HCT116 (cell line): ENCODE measurements at regions not wholly inside any gene's neighbourhood (a gene's known extent, or its start where the extent isn't known, plus 50 kb on each side); places are given as distances from the start of the nearest gene placed in this dataset.

Source experiments
- CBX3 ChIP-seq: IDR thresholded peaks from 2 replicates; pipeline ENCODE4 v1.6.1; 2012; ENCODE audit warnings: low read depth
- EZH2phosphoT487 ChIP-seq: fragments of 200-600 bp; IDR thresholded peaks from 2 replicates; pipeline ENCODE4 v1.6.1; 2018; ENCODE audit warnings: antibody characterized with exemption, borderline replicate concordance
- POLR2A ChIP-seq: IDR thresholded peaks from 2 replicates; pipeline ENCODE4 v1.7.0; 2011; ENCODE audit warnings: borderline replicate concordance; ENCODE audit not compliant: insufficient read depth, insufficient read length; ENCODE audit errors: extremely low read depth
- SP1 ChIP-seq: IDR thresholded peaks from 2 replicates; pipeline ENCODE4 v1.6.1; 2012; ENCODE audit warnings: low read depth
- SRF ChIP-seq: IDR thresholded peaks from 2 replicates; pipeline ENCODE4 v1.6.1; 2012; ENCODE audit warnings: low read depth
- ZFX ChIP-seq: fragments of 450-650 bp; IDR thresholded peaks from 2 replicates; pipeline ENCODE4 v1.6.1; 2017
- TF ChIP-seq, protein P1 (sequence below), 3 experiments: fragments of 200-600 bp in 1 of 3; sonication (generic) in 1 of 3; IDR thresholded peaks in 2 of 3; conservative IDR thresholded peaks in 1 of 3; 2 replicates each; pipeline ENCODE4 v1.5.1; 2012 to 2017; ENCODE audit warnings: low read depth in 2 of 3, low read length in 2 of 3, antibody characterized with exemption in 1 of 3, borderline replicate concordance in 1 of 3, control low read depth in 1 of 3, mild to moderate bottlenecking in 1 of 3, mixed read lengths in 1 of 3, mixed run types in 1 of 3, moderate library complexity in 1 of 3; ENCODE audit not compliant: insufficient read depth in 1 of 3

DNA sequence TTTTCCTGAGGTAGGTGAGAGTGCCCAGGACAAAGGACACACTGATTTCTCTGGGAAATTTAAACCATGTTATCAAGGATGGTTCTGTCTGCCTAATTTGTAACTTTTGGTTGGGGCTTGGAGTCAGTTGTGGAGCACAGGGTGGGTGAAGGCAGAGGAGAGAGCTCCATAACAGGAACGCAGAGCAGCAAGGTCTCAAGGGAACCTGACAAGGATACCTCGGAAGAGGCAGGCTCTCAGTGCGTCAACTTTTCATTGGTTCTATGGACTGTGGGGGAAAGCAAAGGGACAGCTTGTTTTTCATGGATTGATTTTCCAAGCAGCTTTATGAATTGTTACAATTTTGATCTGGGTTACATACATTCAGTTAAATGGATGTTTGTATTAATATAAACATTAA is 110.4 kb downstream of the SLIT2 start:
- TF ChIP-seq, protein P1, sequence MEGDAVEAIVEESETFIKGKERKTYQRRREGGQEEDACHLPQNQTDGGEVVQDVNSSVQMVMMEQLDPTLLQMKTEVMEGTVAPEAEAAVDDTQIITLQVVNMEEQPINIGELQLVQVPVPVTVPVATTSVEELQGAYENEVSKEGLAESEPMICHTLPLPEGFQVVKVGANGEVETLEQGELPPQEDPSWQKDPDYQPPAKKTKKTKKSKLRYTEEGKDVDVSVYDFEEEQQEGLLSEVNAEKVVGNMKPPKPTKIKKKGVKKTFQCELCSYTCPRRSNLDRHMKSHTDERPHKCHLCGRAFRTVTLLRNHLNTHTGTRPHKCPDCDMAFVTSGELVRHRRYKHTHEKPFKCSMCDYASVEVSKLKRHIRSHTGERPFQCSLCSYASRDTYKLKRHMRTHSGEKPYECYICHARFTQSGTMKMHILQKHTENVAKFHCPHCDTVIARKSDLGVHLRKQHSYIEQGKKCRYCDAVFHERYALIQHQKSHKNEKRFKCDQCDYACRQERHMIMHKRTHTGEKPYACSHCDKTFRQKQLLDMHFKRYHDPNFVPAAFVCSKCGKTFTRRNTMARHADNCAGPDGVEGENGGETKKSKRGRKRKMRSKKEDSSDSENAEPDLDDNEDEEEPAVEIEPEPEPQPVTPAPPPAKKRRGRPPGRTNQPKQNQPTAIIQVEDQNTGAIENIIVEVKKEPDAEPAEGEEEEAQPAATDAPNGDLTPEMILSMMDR (IDR thresholded peaks at IDR 0.05 in 2 of 3, conservative IDR thresholded peaks at IDR 0.05 in 1 of 3; ENCODE audit: borderline replicate concordance in 1 of 3, insufficient read depth in 1 of 3, low read depth in 2 of 3, low read length in 2 of 3) = no peak
- TF ChIP-seq POLR2A = no peak
- TF ChIP-seq SP1 = no peak
- TF ChIP-seq SRF = no peak
- TF ChIP-seq CBX3 = no peak
- TF ChIP-seq ZFX = no peak
- no peak for TF ChIP-seq EZH2phosphoT487
